ENCODE measurements at regions not wholly inside any gene's neighbourhood (a gene's known extent, or its start where the extent isn't known, plus 50 kb on each side); places are given as distances from the start of the nearest gene placed in this dataset.

- H3K4me3 ChIP-seq = no peak overlapping the region
- H3K79me2 ChIP-seq (ENCODE audit: control insufficient read depth, insufficient read depth, low read length) = no peaks in the 10 kb centered on the region
- BruUV-seq (replicated peaks) = no TSS peak
- ChIA-PET CTCF (interaction anchor here (1.3 kb wide), 1 partner anchor 358 kb away, joined by 3 read pairs; no protein-coding TSS in a partner anchor), POLR2A (no interaction called here), RAD21 (ENCODE audit: unreplicated experiment) (no interaction called here), SMC1A (ENCODE audit: uncharacterized antibody, unreplicated experiment) (no interaction called here)
- H3K36me3 ChIP-seq (ENCODE audit: control insufficient read depth in 2 of 2, insufficient read depth in 2 of 2, low read length in 1 of 2) = no peaks in the 10 kb centered on the region
- H4K20me1 ChIP-seq (ENCODE audit: control insufficient read depth, insufficient read depth) = no peaks in the 10 kb centered on the region
- ATAC-seq (no peak), DNase-seq (ENCODE audit: low read depth, low spot score) (no peak), FAIRE-seq (no peak)
- H3K27ac ChIP-seq (ENCODE audit: control insufficient read depth, insufficient read depth) = no peak overlapping the region
- 18% methylated on average over 7 of the region's 7 CpGs for WGBS (ENCODE audit: insufficient coverage, insufficient replicate concordance, low lambda C conversion rate, missing lambda C conversion rate)
- no peak overlapping the region for H3K9ac ChIP-seq (ENCODE audit: control insufficient read depth, insufficient read depth, low read length)
- no peak overlapping the region for H3K4me2 ChIP-seq (ENCODE audit: control insufficient read depth, insufficient read depth)
- H2AFZ ChIP-seq (ENCODE audit: control insufficient read depth, low read depth, low read length) = no peak overlapping the region
- no peaks in the 10 kb centered on the region for H3K4me1 ChIP-seq (ENCODE audit: control insufficient read depth, insufficient read depth, low read length)
- in situ Hi-C loops (cut with MboI) = no loop called here
- no peaks in the 10 kb centered on the region; a peak in 2 of 4 replicates for H3K27me3 ChIP-seq (replicated peaks in 1 of 2; ENCODE audit: control insufficient read depth in 2 of 2, insufficient read depth in 2 of 2, low read length in 1 of 2)
- H3K9me3 ChIP-seq (replicated peaks; ENCODE audit: control insufficient read depth, insufficient read depth, low read length) = no peaks in the 10 kb centered on the region
- intact Hi-C loops (cut with micrococcal nuclease; ENCODE audit: unreplicated experiment) = no loop called here
- TF ChIP-seq TAF1 (IDR thresholded peaks at IDR 0.05; ENCODE audit: borderline replicate concordance, low read depth, low read length) (no peak), RFX5 (IDR thresholded peaks at IDR 0.05; ENCODE audit: low read depth, low read length) (no peak), MEF2A (IDR thresholded peaks at IDR 0.05; ENCODE audit: insufficient read depth, low read depth, low read length) (no peak), CUX1 (IDR thresholded peaks at IDR 0.05; ENCODE audit: insufficient replicate concordance, low read depth, low read length) (no peak), SRF (IDR thresholded peaks at IDR 0.05; ENCODE audit: low read depth in 2 of 2, low read length in 2 of 2) (no peak), POLR2AphosphoS5 (IDR thresholded peaks at IDR 0.05; ENCODE audit: low read length) (no peak), SREBF2 (IDR thresholded peaks at IDR 0.05; ENCODE audit: low read length) (no peak), USF1 (IDR thresholded peaks at IDR 0.05; ENCODE audit: borderline replicate concordance, extremely low read length, insufficient read depth, low read depth, low read length) (no peak), EP300 (IDR thresholded peaks at IDR 0.05; ENCODE audit: borderline replicate concordance in 1 of 2, control insufficient read depth in 1 of 2, low read depth in 2 of 2, low read length in 2 of 2) (no peak), ELK1 (IDR thresholded peaks at IDR 0.05; ENCODE audit: low read depth, low read length) (no peak), TCF7 (IDR thresholded peaks at IDR 0.05; ENCODE audit: borderline replicate concordance) (no peak), HDAC6 (IDR thresholded peaks at IDR 0.05; ENCODE audit: unreplicated experiment) (no peak), POU2F2 (IDR thresholded peaks at IDR 0.05; ENCODE audit: borderline replicate concordance, low read depth, low read length) (no peak), E4F1 (IDR thresholded peaks at IDR 0.05; ENCODE audit: borderline replicate concordance, partially characterized antibody) (no peak), ZNF622 (IDR thresholded peaks at IDR 0.05) (no peak)
Measured at GRCh38 chr19:30088567-30088966, 146.5 kb downstream of the URI1 start.
